ENCODE measurements at regions not wholly inside any gene's neighbourhood (a gene's known extent, or its start where the extent isn't known, plus 50 kb on each side); places are given as distances from the start of the nearest gene placed in this dataset.
A peak's percentile ranks its signal among the peaks of the same experiment; 100 is the strongest.

- ChIA-PET POLR2A (ENCODE audit: partially characterized antibody) (no interaction called here), CTCF (ENCODE audit: partially characterized antibody) (no interaction called here)
- no peak for DNase-seq
- Histone ChIP-seq H3K36me3 (ENCODE audit: insufficient read depth, low read length) (no peaks in the 10 kb centered on the region), H3K4me1 (ENCODE audit: insufficient read depth, low read length) (no peaks in the 10 kb centered on the region), H3K9me3 (ENCODE audit: control insufficient read depth in 1 of 2, low read length in 2 of 2) (no peaks in the 10 kb centered on the region), H3K4me3 (ENCODE audit: low read length in 2 of 2) (no peak overlapping the region), H3K27ac (ENCODE audit: low read depth, low read length) (no peak overlapping the region), H3K27me3 (ENCODE audit: insufficient read depth, low read length) (no peaks in the 10 kb centered on the region)
- Mint-ChIP-seq H3K4me3 (no peak overlapping the region), H3K36me3 (no peaks in the 10 kb centered on the region), H3K27me3 (peaks cover 0 to 1% of the 10 kb centered on the region in 2 donors), H3K9me3 (peaks cover 0 to 4% (median under 1%) of the 10 kb centered on the region in 8 donors), H3K27ac (peak overlapping the region in 1 of 7 donors; percentile 65), H3K4me1 (no peaks in the 10 kb centered on the region)
- intact Hi-C loops (cut with micrococcal nuclease), result no loop called here
Observed at GRCh38 chr4:24312261-24312913, 272.0 kb downstream of the DHX15 start.

DNA sequence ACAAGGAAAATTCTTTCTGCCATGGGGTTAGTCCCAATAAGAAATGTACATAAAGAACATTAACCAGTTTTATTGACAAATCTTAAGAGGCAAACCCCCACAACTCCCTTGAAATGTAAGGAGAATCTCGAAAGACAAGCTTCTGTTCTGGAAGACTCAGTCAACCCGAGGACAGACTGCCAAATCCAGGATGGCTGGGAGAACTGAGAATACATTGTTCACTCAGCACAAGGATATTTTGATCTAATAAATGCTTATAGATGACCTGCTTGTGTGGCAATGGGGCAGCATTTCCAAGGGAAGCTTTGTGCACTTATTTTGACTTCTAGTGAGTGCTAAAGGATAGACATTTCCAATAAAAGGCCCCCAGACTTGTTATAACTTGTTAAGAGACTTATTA lies 280.4 kb downstream of the DHX15 start:
- Mint-ChIP-seq H3K27me3 (peaks cover 0 to 2% of the 10 kb centered on the region in 2 donors), H3K4me1 (no peaks in the 10 kb centered on the region), H3K4me3 (no peak overlapping the region), H3K36me3 (no peaks in the 10 kb centered on the region), H3K9me3 (peaks cover 0 to 5% (median under 1%) of the 10 kb centered on the region in 8 donors), H3K27ac (no peak overlapping the region)
- Histone ChIP-seq H3K36me3 (ENCODE audit: insufficient read depth, low read length) (no peaks in the 10 kb centered on the region), H3K27me3 (ENCODE audit: insufficient read depth, low read length) (no peaks in the 10 kb centered on the region), H3K4me1 (ENCODE audit: insufficient read depth, low read length) (no peaks in the 10 kb centered on the region), H3K27ac (ENCODE audit: low read depth, low read length) (no peak overlapping the region), H3K9me3 (ENCODE audit: control insufficient read depth in 1 of 2, low read length in 2 of 2) (no peaks in the 10 kb centered on the region), H3K4me3 (ENCODE audit: low read length in 2 of 2) (no peak overlapping the region)
- ChIA-PET CTCF (ENCODE audit: partially characterized antibody) (no interaction called here), POLR2A (ENCODE audit: partially characterized antibody) (no interaction called here)
- intact Hi-C loops (cut with micrococcal nuclease), result no loop called here
- no peak for DNase-seq

- intact Hi-C loops (cut with micrococcal nuclease), result no loop called here
- POLR2A ChIA-PET (ENCODE audit: partially characterized antibody), result no interaction called here
- CTCF ChIA-PET (ENCODE audit: partially characterized antibody), result no interaction called here
Observed at GRCh38 chr4:24298911-24299310, 285.4 kb downstream of the DHX15 start.

DNA sequence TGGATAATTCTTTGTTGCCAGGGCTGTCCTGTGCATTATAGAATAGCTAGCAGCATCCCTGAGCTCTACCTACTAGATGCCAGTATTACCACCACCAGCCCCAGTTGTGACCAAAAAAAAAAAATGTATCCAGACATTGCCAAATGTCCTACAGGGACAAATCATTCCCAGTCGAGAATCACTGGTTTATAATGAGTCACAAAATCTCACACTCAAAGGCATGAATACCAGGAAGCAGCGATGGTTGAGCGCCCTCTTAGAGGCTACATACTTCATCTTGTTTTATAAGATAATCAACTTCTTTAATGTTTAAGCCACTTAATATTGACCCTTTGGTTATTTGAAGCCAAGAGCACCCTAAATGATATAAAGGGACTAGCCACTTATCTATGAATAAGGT lies 297.3 kb downstream of the DHX15 start:
- H3K27me3 Mint-ChIP-seq, result no peaks in the 10 kb centered on the region
- CTCF ChIA-PET (ENCODE audit: partially characterized antibody), result no interaction called here
- H3K4me1 ChIP-seq (ENCODE audit: insufficient read depth, low read length), result no peaks in the 10 kb centered on the region
- H3K36me3 ChIP-seq (ENCODE audit: insufficient read depth, low read length), result no peaks in the 10 kb centered on the region
- no peaks in the 10 kb centered on the region for H3K9me3 ChIP-seq (ENCODE audit: control insufficient read depth in 1 of 2, low read length in 2 of 2)
- no peak overlapping the region for H3K27ac ChIP-seq (ENCODE audit: low read depth, low read length)
- H3K9me3 Mint-ChIP-seq, result peaks cover 0 to 15% (median 2%) of the 10 kb centered on the region in 8 donors
- DNase-seq, result no peak
- H3K4me1 Mint-ChIP-seq, result no peaks in the 10 kb centered on the region
- H3K27ac Mint-ChIP-seq, result no peak overlapping the region
- no peak overlapping the region for H3K4me3 Mint-ChIP-seq
- H3K36me3 Mint-ChIP-seq, result no peaks in the 10 kb centered on the region
- H3K4me3 ChIP-seq (ENCODE audit: low read length in 2 of 2), result no peak overlapping the region
- POLR2A ChIA-PET (ENCODE audit: partially characterized antibody), result no interaction called here
- intact Hi-C loops (cut with micrococcal nuclease), result no loop called here
- H3K27me3 ChIP-seq (ENCODE audit: insufficient read depth, low read length), result no peaks in the 10 kb centered on the region

More at GRCh38 chr4:24298911-24299310, 285.4 kb downstream of the DHX15 start:
- H3K4me3 Mint-ChIP-seq, result no peak overlapping the region
- H3K9me3 Mint-ChIP-seq, result peaks cover 0 to 4% (median 0%) of the 10 kb centered on the region in 8 donors
- no peak overlapping the region for H3K27ac ChIP-seq (ENCODE audit: low read depth, low read length)
- no peaks in the 10 kb centered on the region for H3K9me3 ChIP-seq (ENCODE audit: control insufficient read depth in 1 of 2, low read length in 2 of 2)
- no peak overlapping the region for H3K27ac Mint-ChIP-seq
- H3K4me1 Mint-ChIP-seq, result no peaks in the 10 kb centered on the region
- no peaks in the 10 kb centered on the region for H3K36me3 ChIP-seq (ENCODE audit: insufficient read depth, low read length)
- no peaks in the 10 kb centered on the region for H3K4me1 ChIP-seq (ENCODE audit: insufficient read depth, low read length)
- H3K36me3 Mint-ChIP-seq, result no peaks in the 10 kb centered on the region
- H3K4me3 ChIP-seq (ENCODE audit: low read length in 2 of 2), result no peak overlapping the region
- no peaks in the 10 kb centered on the region for H3K27me3 ChIP-seq (ENCODE audit: insufficient read depth, low read length)
- peaks cover 0 to 2% of the 10 kb centered on the region in 2 donors for H3K27me3 Mint-ChIP-seq
- no peak for DNase-seq

- H3K4me1 Mint-ChIP-seq, result no peaks in the 10 kb centered on the region
- ChIA-PET CTCF (ENCODE audit: partially characterized antibody) (no interaction called here), POLR2A (ENCODE audit: partially characterized antibody) (no interaction called here)
- H3K4me3 Mint-ChIP-seq, result no peak overlapping the region
- Histone ChIP-seq H3K36me3 (ENCODE audit: insufficient read depth, low read length) (no peaks in the 10 kb centered on the region), H3K9me3 (ENCODE audit: control insufficient read depth in 1 of 2, low read length in 2 of 2) (no peaks in the 10 kb centered on the region), H3K4me3 (ENCODE audit: low read length in 2 of 2) (no peak overlapping the region), H3K4me1 (ENCODE audit: insufficient read depth, low read length) (no peaks in the 10 kb centered on the region), H3K27me3 (ENCODE audit: insufficient read depth, low read length) (no peaks in the 10 kb centered on the region), H3K27ac (ENCODE audit: low read depth, low read length) (no peak overlapping the region)
- no peak overlapping the region for H3K27ac Mint-ChIP-seq
- no peaks in the 10 kb centered on the region for H3K36me3 Mint-ChIP-seq
- intact Hi-C loops (cut with micrococcal nuclease), result no loop called here
- no peaks in the 10 kb centered on the region for H3K27me3 Mint-ChIP-seq
- DNase-seq, result no peak
- peaks cover 0 to 5% (median under 1%) of the 10 kb centered on the region in 8 donors for H3K9me3 Mint-ChIP-seq
Observed at GRCh38 chr4:24285759-24286158, 298.6 kb downstream of the DHX15 start.

- H3K27me3 Mint-ChIP-seq, result peaks cover 0 to 1% of the 10 kb centered on the region in 2 donors
- no peaks in the 10 kb centered on the region for H3K4me1 Mint-ChIP-seq
- CTCF ChIA-PET (ENCODE audit: partially characterized antibody), result no interaction called here
- Histone ChIP-seq H3K4me1 (ENCODE audit: insufficient read depth, low read length) (no peaks in the 10 kb centered on the region), H3K27ac (ENCODE audit: low read depth, low read length) (no peak overlapping the region), H3K36me3 (ENCODE audit: insufficient read depth, low read length) (no peaks in the 10 kb centered on the region), H3K27me3 (ENCODE audit: insufficient read depth, low read length) (no peaks in the 10 kb centered on the region), H3K9me3 (ENCODE audit: control insufficient read depth in 1 of 2, low read length in 2 of 2) (no peaks in the 10 kb centered on the region), H3K4me3 (ENCODE audit: low read length in 2 of 2) (no peak overlapping the region)
- POLR2A ChIA-PET (ENCODE audit: partially characterized antibody), result no interaction called here
- H3K27ac Mint-ChIP-seq, result no peak overlapping the region
- DNase-seq, result no peak
- no peaks in the 10 kb centered on the region for H3K36me3 Mint-ChIP-seq
- no peak overlapping the region for H3K4me3 Mint-ChIP-seq
- intact Hi-C loops (cut with micrococcal nuclease), result no loop called here
- H3K9me3 Mint-ChIP-seq, result peaks cover 0 to 3% (median under 1%) of the 10 kb centered on the region in 8 donors
Observed at GRCh38 chr4:24282446-24282845, 301.9 kb downstream of the DHX15 start.

DNA sequence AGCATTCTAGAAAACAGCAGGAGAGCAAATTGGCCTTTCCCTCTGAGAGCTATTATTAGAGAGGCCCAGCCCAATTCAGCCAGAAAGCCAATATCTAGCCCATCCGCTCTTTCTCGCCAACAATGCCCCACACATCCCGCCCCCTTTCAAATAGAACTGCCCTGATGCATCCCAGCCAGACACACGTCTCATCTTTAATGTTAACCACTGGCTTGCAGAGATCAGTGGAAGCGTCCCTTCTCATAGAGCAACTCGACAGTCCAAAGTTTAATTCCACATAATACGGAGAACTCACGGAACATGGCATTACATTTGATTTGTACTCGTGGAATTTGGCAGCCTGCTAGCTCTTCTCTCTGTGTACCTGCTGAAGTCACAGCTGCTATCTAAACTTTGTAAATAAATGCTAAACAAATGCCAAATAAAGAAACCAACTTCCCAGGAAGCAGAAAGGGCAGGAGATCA lies 304.4 kb downstream of the DHX15 start:
- CTCF ChIA-PET (ENCODE audit: partially characterized antibody), result no interaction called here

More for the DNA sequence above, 304.4 kb downstream of the DHX15 start:
- no peak overlapping the region for H3K27ac ChIP-seq (ENCODE audit: low read depth, low read length)
- H3K27me3 Mint-ChIP-seq, result peaks cover 2 to 3% of the 10 kb centered on the region in 2 donors
- no peaks in the 10 kb centered on the region for H3K4me1 ChIP-seq (ENCODE audit: insufficient read depth, low read length)
- POLR2A ChIA-PET (ENCODE audit: partially characterized antibody), result no interaction called here
- no peak overlapping the region for H3K4me3 ChIP-seq (ENCODE audit: low read length in 2 of 2)
- no peaks in the 10 kb centered on the region for H3K4me1 Mint-ChIP-seq
- H3K27ac Mint-ChIP-seq, result no peak overlapping the region
- no peak overlapping the region for H3K4me3 Mint-ChIP-seq
- intact Hi-C loops (cut with micrococcal nuclease), result no loop called here
- H3K36me3 ChIP-seq (ENCODE audit: insufficient read depth, low read length), result no peaks in the 10 kb centered on the region
- no peak for DNase-seq
- peaks cover 0 to 4% (median 1%) of the 10 kb centered on the region in 8 donors for H3K9me3 Mint-ChIP-seq
- H3K9me3 ChIP-seq (ENCODE audit: control insufficient read depth in 1 of 2, low read length in 2 of 2), result no peaks in the 10 kb centered on the region
- no peaks in the 10 kb centered on the region for H3K27me3 ChIP-seq (ENCODE audit: insufficient read depth, low read length)
- H3K36me3 Mint-ChIP-seq, result no peaks in the 10 kb centered on the region

Data from CD4-positive, alpha-beta memory T cell (primary cell).